ENCODE measurements at regions not wholly inside any gene's neighbourhood (a gene's known extent, or its start where the extent isn't known, plus 50 kb on each side); places are given as distances from the start of the nearest gene placed in this dataset.

DNA sequence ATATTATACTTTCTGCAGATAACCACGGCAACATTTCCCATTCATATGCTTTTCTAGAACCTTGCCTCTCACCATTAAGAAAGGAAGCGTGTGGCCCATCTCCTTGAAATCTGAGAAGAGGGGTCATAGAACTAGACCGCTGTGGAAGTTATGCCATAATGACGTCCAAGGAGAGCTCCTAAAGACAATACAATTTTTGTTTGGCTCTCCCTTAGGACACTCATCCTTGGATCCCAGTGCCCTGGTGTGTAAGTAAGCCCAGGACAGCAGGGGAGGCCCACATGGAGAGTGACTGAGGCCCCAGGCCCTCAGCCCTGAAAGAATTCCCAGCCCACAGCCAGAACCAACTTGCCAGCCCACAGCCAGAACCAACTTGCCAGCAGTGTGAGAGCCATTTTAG lies 379.6 kb downstream of the FOXA2 start:
- TF ChIP-seq YY1 (IDR thresholded peaks at IDR 0.05; ENCODE audit: insufficient read depth, insufficient read length), result no peak
- no peak for TF ChIP-seq ZNF274 (IDR thresholded peaks at IDR 0.05; ENCODE audit: low read depth, low read length)
